CD1c-positive myeloid dendritic cell (primary cell): ENCODE measurements at regions not wholly inside any gene's neighbourhood (a gene's known extent, or its start where the extent isn't known, plus 50 kb on each side); places are given as distances from the start of the nearest gene placed in this dataset.

Experiments
- DNase-seq: peaks from one replicate; pipeline ENCODE4 v3.0.0-alpha.2; 2016; ENCODE audit errors: extremely low spot score

GRCh38 chr21:43348170-43348766 lies 78.7 kb downstream of the SIK1 start:
- no peak for DNase-seq

GRCh38 chr21:43347461-43348169 lies 79.3 kb downstream of the SIK1 start:
- DNase-seq = no peak

- DNase-seq = no peak
Measured at GRCh38 chr21:43346551-43346950, 80.4 kb downstream of the SIK1 start.

GRCh38 chr21:43345746-43346409 lies 81.1 kb downstream of the SIK1 start:
- peak; percentile 91 for DNase-seq

DNA sequence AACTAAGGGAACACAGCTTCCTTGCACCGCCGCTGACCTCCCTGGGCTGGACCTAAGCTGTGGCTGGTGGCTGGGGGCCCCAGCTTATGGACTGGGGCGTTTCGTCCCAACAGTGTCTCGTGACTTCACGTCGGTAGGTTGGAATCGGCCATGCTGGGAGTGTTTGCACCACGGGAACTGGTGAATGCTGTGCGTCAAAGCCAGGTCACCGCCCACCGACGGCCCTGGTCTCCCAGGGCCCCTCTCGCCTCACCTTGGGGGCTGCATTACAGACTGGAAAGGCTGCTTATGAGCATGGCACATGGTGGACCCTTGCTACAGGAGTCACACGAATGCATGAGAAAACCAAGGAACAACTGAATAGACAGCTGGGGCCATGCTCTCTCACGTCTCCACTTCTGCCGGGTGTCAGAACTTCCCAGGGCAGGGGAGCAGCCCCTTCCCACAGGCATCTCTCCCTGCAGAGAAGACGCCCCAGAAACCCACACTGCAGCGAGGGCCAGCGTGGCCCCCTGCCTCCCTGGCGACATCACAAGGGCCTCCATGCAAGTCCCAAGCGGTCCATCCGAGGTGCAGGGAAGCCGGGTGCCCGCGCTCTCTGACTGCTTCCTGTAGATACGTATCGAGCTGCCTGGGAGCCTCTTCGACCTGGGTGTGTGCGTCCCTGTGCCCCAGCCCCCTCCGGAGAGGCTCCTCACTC lies 81.7 kb downstream of the SIK1 start:
- DNase-seq = no peak

GRCh38 chr21:43343992-43344886 lies 82.7 kb downstream of the SIK1 start:
- no peak for DNase-seq

DNA sequence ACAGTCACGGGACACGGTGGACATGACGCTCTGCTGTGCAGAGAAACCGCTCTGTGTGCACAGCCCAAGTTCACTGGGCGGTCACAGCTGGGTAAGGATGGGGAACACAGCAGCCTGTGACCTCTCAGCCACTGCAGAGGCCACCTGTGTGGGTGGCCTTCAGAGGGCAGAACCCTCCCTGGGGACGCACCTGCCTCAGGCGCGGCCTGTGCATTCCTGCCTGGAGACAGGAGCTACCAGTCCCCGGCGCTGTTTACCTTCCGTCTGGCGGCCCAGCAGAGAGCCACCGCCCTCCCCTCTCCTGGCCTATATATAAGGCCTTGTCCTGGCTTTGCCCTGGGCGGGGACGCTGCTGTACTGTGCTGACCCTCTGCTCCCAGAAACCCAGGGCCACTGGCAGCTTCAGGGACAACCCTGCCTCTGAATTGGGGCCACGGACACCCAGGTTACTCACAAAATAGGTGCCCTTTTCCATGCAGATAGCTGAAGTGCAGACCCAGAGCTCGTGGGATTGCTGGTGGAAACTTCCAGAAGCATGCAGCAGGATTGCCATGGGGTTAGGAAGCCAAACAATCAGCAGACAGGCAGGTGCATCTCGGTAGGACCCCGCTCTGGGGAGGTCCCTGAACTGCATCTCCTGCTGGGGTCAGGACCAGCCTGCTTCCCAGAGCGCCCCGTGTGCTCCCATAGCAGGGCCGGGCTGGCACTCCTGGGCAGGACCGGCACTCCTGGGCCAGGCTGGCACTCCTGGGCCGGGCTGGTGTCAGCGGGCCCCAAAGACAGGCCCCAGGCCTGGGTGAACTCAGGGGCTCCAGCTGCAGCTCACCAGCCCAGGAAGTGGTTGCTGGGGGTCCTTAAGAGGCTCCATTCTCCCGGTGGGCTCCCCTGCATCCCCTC lies 83.6 kb downstream of the SIK1 start:
- no peak for DNase-seq

GRCh38 chr21:43342301-43342881 lies 84.5 kb downstream of the SIK1 start:
- no peak for DNase-seq

GRCh38 chr21:43341378-43342161 lies 85.4 kb downstream of the SIK1 start:
- no peak for DNase-seq

DNA sequence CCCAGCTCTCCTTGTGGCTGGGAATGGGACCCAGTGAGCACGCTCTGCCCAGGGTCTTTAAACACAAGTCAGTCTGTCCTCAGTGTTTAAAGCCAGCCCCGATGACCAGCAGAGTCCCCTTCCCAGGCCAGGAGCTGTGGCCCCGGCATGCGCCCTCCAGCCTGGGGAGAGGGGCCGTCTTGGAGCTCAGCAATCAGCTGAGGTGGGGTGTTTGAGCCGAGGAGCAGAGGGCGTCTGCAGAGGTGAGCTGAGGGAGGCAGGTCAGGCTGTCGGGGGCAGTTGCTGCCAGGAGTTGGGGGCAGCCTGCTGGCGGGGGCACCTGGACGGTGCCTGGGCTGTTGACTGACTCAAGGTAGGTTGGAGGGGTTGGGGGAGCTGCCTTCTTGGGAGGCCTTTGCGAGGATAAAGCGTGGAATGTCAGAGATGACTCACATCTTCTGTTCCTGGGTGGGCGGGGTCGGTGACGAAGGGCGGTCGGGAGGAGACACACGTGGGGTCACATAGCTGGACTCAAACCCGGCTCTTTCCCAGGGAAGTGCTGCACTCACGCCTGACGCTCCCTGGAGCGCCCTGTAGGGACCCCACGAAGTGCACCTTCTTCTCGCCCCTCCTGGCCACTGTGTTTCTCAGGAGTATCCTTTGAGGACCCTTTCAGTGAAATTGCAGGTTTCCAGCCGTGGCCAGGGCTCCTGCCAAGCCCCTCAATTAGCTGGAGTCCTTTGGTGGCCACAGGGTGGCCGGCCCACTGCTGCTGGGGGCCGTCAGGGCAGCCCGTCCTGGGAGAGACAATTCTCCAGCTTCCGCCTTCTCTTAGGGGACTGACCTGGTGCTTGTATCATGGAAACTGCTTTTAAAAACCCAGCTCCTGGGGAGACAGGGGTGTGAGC lies 86.2 kb downstream of the SIK1 start:
- DNase-seq = no peak

DNA sequence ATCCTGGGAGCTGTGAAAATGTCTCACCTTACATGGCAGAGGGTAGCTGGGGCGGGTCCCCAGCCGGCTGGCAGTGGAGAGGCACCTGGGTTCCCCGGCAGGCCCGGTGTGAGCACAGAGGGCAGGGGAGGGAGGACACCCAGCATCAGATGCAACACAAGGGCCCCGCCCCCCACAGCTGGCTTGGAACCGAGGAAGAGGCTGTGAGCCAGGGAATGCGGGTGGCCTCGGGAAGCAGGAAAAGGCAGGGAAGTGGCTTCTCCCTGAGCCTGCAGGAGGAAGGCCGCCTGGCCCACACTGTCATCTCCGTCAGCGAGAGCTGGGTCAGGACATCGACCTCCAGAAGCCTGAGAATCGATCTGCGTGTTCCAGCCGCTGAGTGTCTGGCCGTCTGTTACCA lies 87.3 kb downstream of the SIK1 start:
- no peak for DNase-seq

DNA sequence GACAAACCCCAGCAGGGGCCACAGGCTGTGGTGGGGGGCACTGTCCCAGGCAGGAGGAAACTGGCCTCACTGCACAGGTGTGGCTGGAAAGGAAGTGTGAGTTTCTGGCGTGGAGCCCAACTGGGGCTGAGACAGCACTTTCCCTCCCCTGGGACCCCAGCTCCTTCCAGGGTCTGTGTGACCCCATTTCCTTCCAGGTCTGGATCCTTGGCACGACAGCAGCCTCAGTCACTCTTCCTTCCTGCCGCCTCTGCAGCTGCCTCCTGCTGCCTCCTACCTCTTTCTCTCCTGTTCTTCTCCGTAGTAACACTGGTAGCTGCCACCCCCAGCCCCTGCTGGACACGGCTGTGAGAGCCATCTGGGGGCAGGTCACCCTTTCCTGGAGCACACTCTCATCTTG lies 88.0 kb downstream of the SIK1 start:
- DNase-seq = no peak

DNA sequence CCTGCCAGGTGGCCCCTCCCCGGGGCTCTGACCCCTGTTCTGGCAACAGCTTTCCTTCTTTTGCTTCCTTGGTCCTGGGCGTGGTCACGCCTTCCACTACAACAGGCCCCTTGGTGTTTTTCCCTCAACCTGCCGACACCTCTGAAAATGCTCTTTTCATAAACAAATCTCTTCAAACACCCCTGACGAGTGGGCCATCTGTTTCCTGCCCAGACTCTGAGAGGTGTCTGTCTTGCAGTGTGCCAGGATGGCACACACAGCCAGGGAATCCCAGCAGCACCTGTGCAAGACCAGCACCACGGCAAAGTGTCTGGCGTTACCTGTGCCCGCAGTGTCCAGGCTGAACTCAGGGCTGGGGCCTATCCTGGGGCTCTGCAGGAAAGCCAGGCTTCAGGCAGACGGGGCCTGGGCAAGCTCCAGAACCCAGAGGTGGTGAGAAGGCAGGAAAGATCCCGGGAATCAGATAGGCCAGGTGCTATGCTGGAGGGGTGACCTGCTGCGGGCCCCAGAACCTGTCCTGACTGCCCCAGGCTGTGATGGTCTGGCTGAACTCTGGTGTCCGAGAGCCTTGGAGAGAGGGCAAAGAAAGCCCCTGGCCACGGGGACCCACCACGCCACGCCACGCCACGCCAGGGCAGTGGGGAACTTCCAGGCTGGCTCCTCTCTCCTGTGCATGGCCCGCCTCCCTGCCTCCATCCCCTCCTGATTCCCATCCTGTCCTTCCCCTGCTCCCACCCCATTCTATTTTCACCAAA lies 88.9 kb downstream of the SIK1 start:
- no peak for DNase-seq

- no peak for DNase-seq
Measured at GRCh38 chr21:43335119-43335518, 91.8 kb downstream of the SIK1 start.

GRCh38 chr21:43334214-43334958 lies 92.5 kb downstream of the SIK1 start:
- no peak for DNase-seq

- peak; percentile 90 for DNase-seq
Measured at GRCh38 chr21:43333298-43334062, 93.5 kb downstream of the SIK1 start.
